A549 (cell line): ENCODE measurements at regions not wholly inside any gene's neighbourhood (a gene's known extent, or its start where the extent isn't known, plus 50 kb on each side); places are given as distances from the start of the nearest gene placed in this dataset.

ENCODE experiments used
- CEBPB ChIP-seq, 2 experiments: fragments of >200 bp in 1 of 2; sonication (Bioruptor Twin) in 1 of 2; formaldehyde crosslinking in 1 of 2; IDR thresholded peaks; 2 replicates each; pipeline ENCODE4 v1.6.1; 2012 to 2016
- MAZ ChIP-seq: fragments of 150-350 bp; IDR thresholded peaks from 2 replicates; pipeline ENCODE4 v1.6.1; 2014; ENCODE audit warnings: antibody characterized with exemption, low read depth, low read length, borderline replicate concordance
- POLR2A ChIP-seq: IDR thresholded peaks from 2 replicates; pipeline ENCODE4 v1.6.1; 2012; ENCODE audit warnings: mild to moderate bottlenecking, low read length
- TF ChIP-seq, protein P1 (sequence below): fragments of >200 bp; sonication (Bioruptor Twin); formaldehyde crosslinking; IDR thresholded peaks from 3 replicates; pipeline ENCODE4 v1.5.1; 2016
- TF ChIP-seq, protein P2 (sequence below): IDR thresholded peaks from 2 replicates; pipeline ENCODE4 v1.6.1; 2012

DNA sequence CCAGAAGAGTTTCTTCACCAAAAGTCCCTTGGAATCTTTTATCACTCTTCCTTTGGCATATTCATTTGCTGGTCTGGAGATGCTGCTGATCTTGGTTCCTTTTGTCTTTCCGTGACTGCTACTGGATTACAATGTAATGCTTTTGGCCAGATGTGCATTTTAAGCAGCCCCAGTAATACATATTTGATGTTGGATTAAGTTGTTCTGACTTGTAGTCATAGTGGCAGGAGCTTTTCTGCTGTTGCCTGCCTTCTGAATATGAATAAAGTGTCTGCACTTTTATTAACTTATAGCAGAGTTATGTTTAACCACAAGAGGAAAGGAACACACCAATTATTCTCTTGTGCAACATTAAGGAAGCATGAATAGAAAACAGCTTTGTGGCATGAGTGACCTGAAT, 360.0 kb upstream of the DDI1 start:
- TF ChIP-seq, protein P1, sequence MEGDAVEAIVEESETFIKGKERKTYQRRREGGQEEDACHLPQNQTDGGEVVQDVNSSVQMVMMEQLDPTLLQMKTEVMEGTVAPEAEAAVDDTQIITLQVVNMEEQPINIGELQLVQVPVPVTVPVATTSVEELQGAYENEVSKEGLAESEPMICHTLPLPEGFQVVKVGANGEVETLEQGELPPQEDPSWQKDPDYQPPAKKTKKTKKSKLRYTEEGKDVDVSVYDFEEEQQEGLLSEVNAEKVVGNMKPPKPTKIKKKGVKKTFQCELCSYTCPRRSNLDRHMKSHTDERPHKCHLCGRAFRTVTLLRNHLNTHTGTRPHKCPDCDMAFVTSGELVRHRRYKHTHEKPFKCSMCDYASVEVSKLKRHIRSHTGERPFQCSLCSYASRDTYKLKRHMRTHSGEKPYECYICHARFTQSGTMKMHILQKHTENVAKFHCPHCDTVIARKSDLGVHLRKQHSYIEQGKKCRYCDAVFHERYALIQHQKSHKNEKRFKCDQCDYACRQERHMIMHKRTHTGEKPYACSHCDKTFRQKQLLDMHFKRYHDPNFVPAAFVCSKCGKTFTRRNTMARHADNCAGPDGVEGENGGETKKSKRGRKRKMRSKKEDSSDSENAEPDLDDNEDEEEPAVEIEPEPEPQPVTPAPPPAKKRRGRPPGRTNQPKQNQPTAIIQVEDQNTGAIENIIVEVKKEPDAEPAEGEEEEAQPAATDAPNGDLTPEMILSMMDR: no peak
- TF ChIP-seq CEBPB (IDR thresholded peaks at IDR 0.05) (no peak), MAZ (no peak), POLR2A (no peak)
- TF ChIP-seq, protein P2, sequence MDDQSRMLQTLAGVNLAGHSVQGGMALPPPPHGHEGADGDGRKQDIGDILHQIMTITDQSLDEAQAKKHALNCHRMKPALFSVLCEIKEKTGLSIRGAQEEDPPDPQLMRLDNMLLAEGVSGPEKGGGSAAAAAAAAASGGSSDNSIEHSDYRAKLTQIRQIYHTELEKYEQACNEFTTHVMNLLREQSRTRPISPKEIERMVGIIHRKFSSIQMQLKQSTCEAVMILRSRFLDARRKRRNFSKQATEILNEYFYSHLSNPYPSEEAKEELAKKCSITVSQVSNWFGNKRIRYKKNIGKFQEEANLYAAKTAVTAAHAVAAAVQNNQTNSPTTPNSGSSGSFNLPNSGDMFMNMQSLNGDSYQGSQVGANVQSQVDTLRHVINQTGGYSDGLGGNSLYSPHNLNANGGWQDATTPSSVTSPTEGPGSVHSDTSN: no peak
